ENCODE measurements at regions not wholly inside any gene's neighbourhood (a gene's known extent, or its start where the extent isn't known, plus 50 kb on each side); places are given as distances from the start of the nearest gene placed in this dataset.
"Not testable (repeated sequence)": the region's sequence is repeated elsewhere in the genome, so short reads cannot be mapped to it uniquely, and the experiment has no call there.

GRCh38 chr3:83251490-83251889 lies 1490.0 kb upstream of the GBE1 start:
- DNase-seq (ENCODE audit: low spot score) = no peak

GRCh38 chr3:83250613-83251012 lies 1489.2 kb upstream of the GBE1 start:
- no peak for DNase-seq (ENCODE audit: low spot score)

- no peak for DNase-seq (ENCODE audit: low spot score)
These were observed 1487.0 kb upstream of the GBE1 start for GRCh38 chr3:83248454-83248853.

GRCh38 chr3:83235180-83235814 lies 1473.9 kb upstream of the GBE1 start:
- DNase-seq (ENCODE audit: low spot score) = no peak

GRCh38 chr3:83233715-83234114 lies 1472.3 kb upstream of the GBE1 start:
- DNase-seq (ENCODE audit: low spot score) = no peak

- no peak for DNase-seq (ENCODE audit: low spot score)
These were observed 1469.4 kb upstream of the GBE1 start for GRCh38 chr3:83230841-83231240.

- DNase-seq (ENCODE audit: low spot score) = no peak
These were observed 1468.9 kb upstream of the GBE1 start for GRCh38 chr3:83230376-83230775.

GRCh38 chr3:83226751-83227150 lies 1465.3 kb upstream of the GBE1 start:
- DNase-seq (ENCODE audit: low spot score) = no peak

GRCh38 chr3:83224101-83224868 lies 1462.8 kb upstream of the GBE1 start:
- DNase-seq (ENCODE audit: low spot score) = no peak

GRCh38 chr3:83218383-83219200 lies 1457.1 kb upstream of the GBE1 start:
- DNase-seq (ENCODE audit: low spot score) = no peak

- DNase-seq (ENCODE audit: low spot score) = not testable (repeated sequence)
These were observed 1456.2 kb upstream of the GBE1 start for GRCh38 chr3:83217595-83218118.

- DNase-seq (ENCODE audit: low spot score) = no peak
These were observed 1455.6 kb upstream of the GBE1 start for GRCh38 chr3:83216919-83217594.

GRCh38 chr3:83195243-83195642 lies 1433.8 kb upstream of the GBE1 start:
- DNase-seq (ENCODE audit: low spot score) = no peak

GRCh38 chr3:83193526-83193925 lies 1432.1 kb upstream of the GBE1 start:
- no peak for DNase-seq (ENCODE audit: low spot score)

GRCh38 chr3:83189634-83190033 lies 1428.2 kb upstream of the GBE1 start:
- DNase-seq (ENCODE audit: low spot score) = no peak

GRCh38 chr3:83169473-83169872 lies 1408.0 kb upstream of the GBE1 start:
- DNase-seq (ENCODE audit: low spot score) = no peak

- no peak for DNase-seq (ENCODE audit: low spot score)
These were observed 1389.5 kb upstream of the GBE1 start for GRCh38 chr3:83150896-83151295.

GRCh38 chr3:83140983-83141382 lies 1379.5 kb upstream of the GBE1 start:
- DNase-seq (ENCODE audit: low spot score) = no peak

- no peak for DNase-seq (ENCODE audit: low spot score)
These were observed 1369.8 kb upstream of the GBE1 start for GRCh38 chr3:83131236-83131635.

- no peak for DNase-seq (ENCODE audit: low spot score)
These were observed 1361.4 kb upstream of the GBE1 start for GRCh38 chr3:83122774-83123350.

- no peak for DNase-seq (ENCODE audit: low spot score)
These were observed 1331.8 kb upstream of the GBE1 start for GRCh38 chr3:83093222-83093572.
